KMS-11 (cell line): ENCODE measurements at regions not wholly inside any gene's neighbourhood (a gene's known extent, or its start where the extent isn't known, plus 50 kb on each side); places are given as distances from the start of the nearest gene placed in this dataset.

Experiments used
- H2AFZ ChIP-seq: fragments of 200-600 bp; sonication (generic); 2 replicates; pipeline ENCODE4 v1.6.1; 2016; ENCODE audit warnings: antibody characterized with exemption, mixed run types, low read depth
- H3K27ac ChIP-seq: fragments of 200-600 bp; sonication (generic); 2 replicates; pipeline ENCODE4 v1.6.1; 2016; ENCODE audit warnings: mild to moderate bottlenecking, mixed run types
- H3K27me3 ChIP-seq: fragments of 200-600 bp; sonication (generic); 2 replicates; pipeline ENCODE4 v1.6.1; 2017; ENCODE audit warnings: mild to moderate bottlenecking, low read depth, mixed run types, moderate library complexity; ENCODE audit not compliant: insufficient read depth
- H3K36me3 ChIP-seq: fragments of 200-600 bp; sonication (generic); 2 replicates; pipeline ENCODE4 v1.6.1; 2017; ENCODE audit warnings: mild to moderate bottlenecking, mixed run types; ENCODE audit not compliant: insufficient read depth
- H3K4me1 ChIP-seq: fragments of 200-600 bp; sonication (generic); 2 replicates; pipeline ENCODE4 v1.6.1; 2016; ENCODE audit warnings: mild to moderate bottlenecking, low read depth, mixed run types; ENCODE audit not compliant: poor library complexity, severe bottlenecking
- H3K4me2 ChIP-seq: fragments of 200-600 bp; sonication (generic); 2 replicates; pipeline ENCODE4 v1.7.0; 2016; ENCODE audit warnings: mild to moderate bottlenecking, mixed run types
- H3K4me3 ChIP-seq: fragments of 200-600 bp; sonication (generic); IDR thresholded peaks from 2 replicates; pipeline ENCODE4 v1.6.1; 2017; ENCODE audit warnings: low read depth, low read length, mixed read lengths; ENCODE audit not compliant: insufficient read depth
- H3K79me2 ChIP-seq: fragments of 200-600 bp; sonication (generic); 2 replicates; pipeline ENCODE4 v1.6.1; 2016; ENCODE audit warnings: low read depth, mixed run types; ENCODE audit not compliant: insufficient read depth
- H3K9ac ChIP-seq: fragments of 200-600 bp; sonication (generic); 2 replicates; pipeline ENCODE4 v1.6.1; 2016; ENCODE audit warnings: mild to moderate bottlenecking, mixed run types
- H4K20me1 ChIP-seq: fragments of 200-600 bp; sonication (generic); 2 replicates; pipeline ENCODE4 v1.6.1; 2016; ENCODE audit warnings: mild to moderate bottlenecking, mixed run types; ENCODE audit not compliant: insufficient read depth
- CTCF ChIP-seq: fragments of 200-600 bp; sonication (generic); conservative IDR thresholded peaks from 2 replicates; pipeline ENCODE4 v1.6.1; 2017; ENCODE audit warnings: low read depth, mild to moderate bottlenecking, antibody characterized with exemption, low read length, moderate library complexity, mixed read lengths

- no peak overlapping the region for H3K4me2 ChIP-seq
- H3K9ac ChIP-seq, result no peak overlapping the region
- no peak overlapping the region for H3K4me3 ChIP-seq
- no peaks in the 10 kb centered on the region for H3K79me2 ChIP-seq
- no peaks in the 10 kb centered on the region for H4K20me1 ChIP-seq
- H3K4me1 ChIP-seq, result no peaks in the 10 kb centered on the region
- no peak overlapping the region for H2AFZ ChIP-seq
- H3K27me3 ChIP-seq, result no peaks in the 10 kb centered on the region
- H3K27ac ChIP-seq, result no peak overlapping the region
- no peaks in the 10 kb centered on the region for H3K36me3 ChIP-seq
- TF ChIP-seq CTCF, result no peak
Measured at GRCh38 chr16:5845046-5845445, 747.5 kb upstream of the EEF2KMT start.

GRCh38 chr16:5841974-5842373, 744.4 kb upstream of the EEF2KMT start:
- H4K20me1 ChIP-seq, result no peaks in the 10 kb centered on the region
- no peak overlapping the region for H3K4me3 ChIP-seq
- no peak overlapping the region for H2AFZ ChIP-seq
- no peaks in the 10 kb centered on the region for H3K79me2 ChIP-seq
- no peaks in the 10 kb centered on the region for H3K36me3 ChIP-seq
- H3K9ac ChIP-seq, result no peak overlapping the region
- no peak for TF ChIP-seq CTCF
- H3K4me2 ChIP-seq, result no peak overlapping the region
- H3K27ac ChIP-seq, result no peak overlapping the region
- peaks cover 4% of the 10 kb centered on the region for H3K4me1 ChIP-seq
- H3K27me3 ChIP-seq, result no peaks in the 10 kb centered on the region

- H3K9ac ChIP-seq, result no peak overlapping the region
- H2AFZ ChIP-seq, result no peak overlapping the region
- H3K36me3 ChIP-seq, result no peaks in the 10 kb centered on the region
- H3K4me3 ChIP-seq, result no peak overlapping the region
- no peak overlapping the region for H3K27ac ChIP-seq
- H3K4me1 ChIP-seq, result peaks cover 4% of the 10 kb centered on the region
- H4K20me1 ChIP-seq, result no peaks in the 10 kb centered on the region
- H3K27me3 ChIP-seq, result no peaks in the 10 kb centered on the region
- H3K4me2 ChIP-seq, result no peak overlapping the region
- no peaks in the 10 kb centered on the region for H3K79me2 ChIP-seq
- TF ChIP-seq CTCF, result no peak
Measured at GRCh38 chr16:5838725-5839124, 741.1 kb upstream of the EEF2KMT start.

GRCh38 chr16:5838071-5838470, 740.5 kb upstream of the EEF2KMT start:
- no peaks in the 10 kb centered on the region for H3K36me3 ChIP-seq
- no peak for TF ChIP-seq CTCF
- no peak overlapping the region for H3K4me3 ChIP-seq
- H3K9ac ChIP-seq, result no peak overlapping the region
- H3K4me2 ChIP-seq, result no peak overlapping the region
- H4K20me1 ChIP-seq, result no peaks in the 10 kb centered on the region
- H3K79me2 ChIP-seq, result no peaks in the 10 kb centered on the region
- no peak overlapping the region for H2AFZ ChIP-seq
- H3K27me3 ChIP-seq, result no peaks in the 10 kb centered on the region
- no peak overlapping the region for H3K27ac ChIP-seq
- H3K4me1 ChIP-seq, result peaks cover 4% of the 10 kb centered on the region
